ENCODE measurements at regions not wholly inside any gene's neighbourhood (a gene's known extent, or its start where the extent isn't known, plus 50 kb on each side); places are given as distances from the start of the nearest gene placed in this dataset.

GRCh38 chr1:218557731-218558130 is 212.6 kb downstream of the TGFB2 start:
- H3K4me1 ChIP-seq (ENCODE audit: control insufficient read depth, insufficient read depth, low read length) = no peaks in the 10 kb centered on the region
- H3K27ac ChIP-seq (ENCODE audit: low read depth, low read length) = peak overlapping the region; percentile 8
- H3K27me3 ChIP-seq (ENCODE audit: control insufficient read depth, insufficient read depth, low read length, poor library complexity, severe bottlenecking) = no peaks in the 10 kb centered on the region
- no peaks in the 10 kb centered on the region for H3K27me3 Mint-ChIP-seq (ENCODE audit: insufficient read depth)
- H3K4me3 ChIP-seq (ENCODE audit: low read length) = no peak overlapping the region
- H3K36me3 Mint-ChIP-seq (ENCODE audit: low read depth) = no peaks in the 10 kb centered on the region
- no peaks in the 10 kb centered on the region for H3K36me3 ChIP-seq (ENCODE audit: control insufficient read depth, insufficient read depth, low read length)
- H3K4me1 Mint-ChIP-seq = no peaks in the 10 kb centered on the region
- H3K9me3 Mint-ChIP-seq = no peaks in the 10 kb centered on the region
- H3K9ac ChIP-seq (ENCODE audit: extremely low read depth, low read length, poor library complexity, severe bottlenecking) = no peak overlapping the region
- H3K9me3 ChIP-seq (ENCODE audit: control insufficient read depth, low read length) = no peaks in the 10 kb centered on the region
- no peak for DNase-seq
- H3K27ac Mint-ChIP-seq = no peak overlapping the region
- WGBS, 2 experiments (ENCODE audit: insufficient coverage in 1 of 2, insufficient read length in 1 of 2) = 90 to 100% methylated on average over 1 to 6 of the region's 6 CpGs
- TF ChIP-seq CTCF (conservative IDR thresholded peaks at IDR 0.05) = no peak
- no peak overlapping the region for H3K4me3 Mint-ChIP-seq

DNA sequence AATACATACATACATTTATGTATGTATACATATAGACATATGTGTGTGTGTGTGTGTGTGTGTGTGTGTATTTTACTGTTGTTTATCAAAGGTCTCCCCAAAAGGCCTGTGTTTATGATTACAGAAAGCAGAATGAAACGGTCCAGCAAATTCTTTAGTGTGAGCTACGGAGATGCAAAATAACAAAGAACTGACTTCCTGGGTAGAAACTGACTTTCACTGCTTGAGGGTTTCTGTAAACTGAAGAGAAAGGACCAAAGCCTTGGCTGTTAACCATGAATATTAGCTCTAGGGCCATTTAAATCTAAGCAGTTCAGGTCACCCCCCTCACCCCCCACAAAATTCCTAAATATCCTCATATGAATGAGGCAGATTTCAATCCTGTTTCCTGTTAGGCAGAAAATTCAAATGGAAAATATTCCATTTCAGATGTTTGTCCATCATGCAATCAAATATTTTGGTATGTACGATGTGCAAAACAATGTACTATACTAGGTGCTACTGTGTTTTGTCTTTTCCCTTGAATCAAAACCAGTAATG is 213.2 kb downstream of the TGFB2 start:
- H3K4me1 Mint-ChIP-seq = no peaks in the 10 kb centered on the region
- Histone ChIP-seq H3K9ac (ENCODE audit: extremely low read depth, low read length, poor library complexity, severe bottlenecking) (no peak overlapping the region), H3K4me3 (ENCODE audit: low read length) (no peak overlapping the region), H3K27me3 (ENCODE audit: control insufficient read depth, insufficient read depth, low read length, poor library complexity, severe bottlenecking) (no peaks in the 10 kb centered on the region), H3K4me1 (ENCODE audit: control insufficient read depth, insufficient read depth, low read length) (no peaks in the 10 kb centered on the region), H3K27ac (ENCODE audit: low read depth, low read length) (no peak overlapping the region), H3K9me3 (ENCODE audit: control insufficient read depth, low read length) (no peaks in the 10 kb centered on the region), H3K36me3 (ENCODE audit: control insufficient read depth, insufficient read depth, low read length) (no peaks in the 10 kb centered on the region)
- H3K4me3 Mint-ChIP-seq = no peak overlapping the region
- WGBS, 2 experiments (ENCODE audit: insufficient coverage in 1 of 2, insufficient read length in 1 of 2) = 90% methylated on average over 3 of the region's 3 CpGs; no CpG with 5 or more reads in 1 of the 2 experiments
- H3K27ac Mint-ChIP-seq = no peak overlapping the region
- TF ChIP-seq CTCF (conservative IDR thresholded peaks at IDR 0.05) = no peak
- DNase-seq = no peak
- no peaks in the 10 kb centered on the region for H3K36me3 Mint-ChIP-seq (ENCODE audit: low read depth)
- no peaks in the 10 kb centered on the region for H3K9me3 Mint-ChIP-seq
- H3K27me3 Mint-ChIP-seq (ENCODE audit: insufficient read depth) = no peaks in the 10 kb centered on the region

- no peaks in the 10 kb centered on the region for H3K36me3 ChIP-seq (ENCODE audit: control insufficient read depth, insufficient read depth, low read length)
- no peak for DNase-seq
- Mint-ChIP-seq H3K4me1 (no peaks in the 10 kb centered on the region), H3K36me3 (ENCODE audit: low read depth) (no peaks in the 10 kb centered on the region), H3K9me3 (no peaks in the 10 kb centered on the region), H3K27ac (no peak overlapping the region), H3K4me3 (no peak overlapping the region), H3K27me3 (ENCODE audit: insufficient read depth) (no peaks in the 10 kb centered on the region)
- 85 to 100% methylated on average over 1 of the region's 1 CpG for WGBS, 2 experiments (ENCODE audit: insufficient coverage in 1 of 2, insufficient read length in 1 of 2)
- no peak overlapping the region for H3K27ac ChIP-seq (ENCODE audit: low read depth, low read length)
- no peak for TF ChIP-seq CTCF (conservative IDR thresholded peaks at IDR 0.05)
- H3K4me3 ChIP-seq (ENCODE audit: low read length) = no peak overlapping the region
- no peaks in the 10 kb centered on the region for H3K27me3 ChIP-seq (ENCODE audit: control insufficient read depth, insufficient read depth, low read length, poor library complexity, severe bottlenecking)
- no peak overlapping the region for H3K9ac ChIP-seq (ENCODE audit: extremely low read depth, low read length, poor library complexity, severe bottlenecking)
- no peaks in the 10 kb centered on the region for H3K9me3 ChIP-seq (ENCODE audit: control insufficient read depth, low read length)
- no peaks in the 10 kb centered on the region for H3K4me1 ChIP-seq (ENCODE audit: control insufficient read depth, insufficient read depth, low read length)
Observed at GRCh38 chr1:218565377-218565776, 220.2 kb downstream of the TGFB2 start.

Data from endodermal cell (in vitro differentiated cells).